Effector CD4-positive, alpha-beta T cell (primary cell): ENCODE measurements at regions not wholly inside any gene's neighbourhood (a gene's known extent, or its start where the extent isn't known, plus 50 kb on each side); places are given as distances from the start of the nearest gene placed in this dataset.
"Not testable (repeated sequence)": the region's sequence is repeated elsewhere in the genome, so short reads cannot be mapped to it uniquely, and the experiment has no call there.

Experiments
- DNase-seq: peaks from one replicate; pipeline ENCODE4 v3.0.0-alpha.2; 2020

GRCh38 chr3:70736009-70736408 lies 423.6 kb upstream of the MDFIC2 start:
- DNase-seq, result no peak

DNA sequence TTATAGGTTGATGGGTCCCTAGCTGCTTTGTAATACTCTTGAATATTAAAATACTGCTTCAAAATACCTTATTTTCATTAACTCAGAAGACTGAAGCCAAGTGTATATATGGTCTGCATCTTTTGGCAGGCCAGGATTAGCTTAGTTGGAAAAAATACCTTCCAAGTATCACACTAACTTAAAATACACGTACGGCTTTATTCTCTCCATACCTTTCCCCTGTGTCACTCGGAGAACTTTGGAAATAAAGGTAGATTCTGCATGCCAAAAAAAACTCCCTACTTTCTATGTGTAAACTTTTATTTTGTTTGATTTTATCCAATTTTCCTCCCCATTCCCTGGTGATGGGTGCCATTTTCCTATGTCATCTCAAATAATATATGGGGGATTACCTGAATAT lies 422.3 kb upstream of the MDFIC2 start:
- no peak for DNase-seq

DNA sequence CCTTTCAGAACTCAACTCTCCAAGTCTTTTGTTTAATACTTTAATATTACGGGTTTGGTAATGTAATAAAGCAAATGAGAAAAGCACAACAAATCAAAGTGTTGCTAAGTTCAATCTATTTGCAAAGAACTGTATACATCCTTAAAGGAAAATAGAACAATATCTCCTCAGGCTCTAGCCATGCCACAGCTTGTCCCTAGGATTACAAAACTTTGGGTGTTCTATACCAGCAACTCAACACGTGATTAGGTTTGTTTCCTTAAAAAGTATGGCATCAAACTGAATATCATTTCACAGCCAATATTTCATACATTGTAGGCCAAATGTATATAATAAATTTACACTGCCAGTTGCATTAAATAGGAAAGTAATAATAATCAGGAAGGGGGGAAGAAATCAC lies 418.6 kb upstream of the MDFIC2 start:
- no peak for DNase-seq

GRCh38 chr3:70729845-70730244 lies 417.4 kb upstream of the MDFIC2 start:
- DNase-seq, result no peak

DNA sequence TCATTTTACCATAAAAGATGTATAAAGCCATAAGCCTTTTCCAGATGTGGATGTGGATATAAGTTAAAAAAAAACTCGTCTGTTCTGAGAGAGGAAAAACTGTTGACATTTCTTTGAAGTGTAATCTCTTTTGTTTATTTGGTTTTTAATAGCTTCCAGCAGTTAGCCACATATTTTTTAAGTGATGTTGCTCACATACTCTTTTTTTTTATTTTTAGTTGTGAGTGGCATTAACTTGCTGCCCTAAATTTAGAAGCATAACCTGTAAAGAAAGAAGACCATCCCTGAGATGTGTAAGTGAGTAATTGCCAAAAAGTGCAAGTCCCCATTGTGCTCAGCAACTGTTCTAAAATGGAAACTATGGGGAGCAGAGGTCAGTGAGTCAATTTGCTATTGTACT lies 415.9 kb upstream of the MDFIC2 start:
- no peak for DNase-seq

DNA sequence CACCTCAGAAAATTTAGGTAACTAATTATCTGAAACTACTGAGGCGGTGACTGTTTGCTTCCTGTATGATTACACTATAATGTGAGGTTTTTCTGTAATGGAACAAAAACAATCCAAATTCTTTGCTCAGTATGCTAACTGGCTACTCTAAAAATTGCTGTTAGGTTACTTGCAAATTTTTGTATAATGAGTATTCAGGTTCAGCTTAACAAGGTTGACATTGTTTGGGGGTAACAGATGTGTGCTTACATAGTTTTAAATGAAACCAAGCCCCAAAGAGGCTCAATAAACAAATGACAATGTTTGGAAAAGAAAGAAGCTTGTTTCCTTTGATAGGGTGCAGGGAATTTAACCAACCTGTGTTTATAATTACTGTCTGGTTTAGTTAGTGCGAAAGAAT lies 414.5 kb upstream of the MDFIC2 start:
- DNase-seq, result no peak

GRCh38 chr3:70726096-70726938 lies 413.9 kb upstream of the MDFIC2 start:
- no peak for DNase-seq

DNA sequence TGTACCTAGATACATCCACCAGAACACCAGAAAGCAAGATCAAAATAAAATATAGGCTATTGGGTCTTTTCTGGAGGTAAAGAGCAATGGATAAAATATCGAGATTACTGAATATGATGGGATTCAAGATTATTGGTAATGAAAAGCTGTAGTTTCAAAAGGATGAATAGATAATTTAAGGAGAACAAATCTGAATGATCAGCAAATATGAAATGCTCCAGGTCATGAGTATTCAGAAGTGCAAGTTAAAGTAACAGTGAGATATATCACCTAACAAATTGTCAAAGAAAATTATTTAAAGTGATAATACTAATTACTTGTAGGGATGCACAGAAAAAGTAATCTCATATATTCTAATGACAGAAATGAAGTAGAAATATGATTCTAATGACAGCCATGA lies 409.6 kb upstream of the MDFIC2 start:
- no peak for DNase-seq

- DNase-seq, result no peak
Measured at GRCh38 chr3:70716832-70717231, 404.4 kb upstream of the MDFIC2 start.

- DNase-seq, result no peak
Measured at GRCh38 chr3:70712449-70713082, 400.1 kb upstream of the MDFIC2 start.

- no peak for DNase-seq
Measured at GRCh38 chr3:70703305-70704102, 391.1 kb upstream of the MDFIC2 start.

GRCh38 chr3:70702132-70702531 lies 389.7 kb upstream of the MDFIC2 start:
- DNase-seq, result no peak

GRCh38 chr3:70684701-70685100 lies 372.3 kb upstream of the MDFIC2 start:
- no peak for DNase-seq

DNA sequence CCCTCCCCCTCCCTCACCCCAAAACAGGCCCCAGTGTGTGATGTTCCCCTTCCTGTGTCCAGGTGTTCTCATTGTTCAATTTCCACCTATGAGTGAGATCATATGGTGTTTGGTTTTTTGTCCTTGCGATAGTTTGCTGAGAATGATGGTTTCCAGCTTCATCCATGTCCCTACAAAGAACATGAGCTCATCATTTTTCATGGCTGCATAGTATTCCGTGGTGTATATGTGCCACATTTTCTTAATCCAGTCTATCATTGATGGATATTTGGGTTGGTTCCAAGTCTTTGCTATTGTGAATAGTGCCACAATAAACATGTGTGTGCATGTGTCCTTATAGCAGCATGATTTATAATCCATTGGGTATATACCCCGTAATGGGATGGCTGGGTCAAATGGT lies 363.4 kb upstream of the MDFIC2 start:
- DNase-seq, result not testable (repeated sequence)

- DNase-seq, result no peak
Measured at GRCh38 chr3:70658513-70659310, 346.3 kb upstream of the MDFIC2 start.

- no peak for DNase-seq
Measured at GRCh38 chr3:70657454-70657853, 345.0 kb upstream of the MDFIC2 start.

GRCh38 chr3:70647823-70648222 lies 335.4 kb upstream of the MDFIC2 start:
- no peak for DNase-seq

GRCh38 chr3:70647094-70647493 lies 334.7 kb upstream of the MDFIC2 start:
- no peak for DNase-seq

DNA sequence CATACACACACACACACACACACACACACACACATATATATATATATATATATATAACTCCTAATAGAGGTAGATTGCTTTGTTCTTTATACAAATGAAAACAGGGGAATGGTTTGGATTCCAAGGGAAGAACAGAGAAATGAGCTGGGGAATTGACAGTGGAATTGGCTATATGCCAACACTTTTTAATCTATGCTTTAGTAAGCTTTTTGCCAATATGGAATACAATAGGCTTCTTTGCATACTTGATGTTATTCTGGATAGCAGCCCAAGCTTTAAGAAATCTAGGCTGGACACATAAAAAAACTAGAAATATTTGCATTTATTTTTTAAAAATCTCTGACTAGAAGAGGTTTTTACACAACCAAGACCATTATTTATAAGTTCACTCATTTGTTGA lies 334.2 kb upstream of the MDFIC2 start:
- DNase-seq, result no peak

GRCh38 chr3:70640481-70640880 lies 328.0 kb upstream of the MDFIC2 start:
- no peak for DNase-seq

GRCh38 chr3:70635301-70635700 lies 322.9 kb upstream of the MDFIC2 start:
- DNase-seq, result no peak

DNA sequence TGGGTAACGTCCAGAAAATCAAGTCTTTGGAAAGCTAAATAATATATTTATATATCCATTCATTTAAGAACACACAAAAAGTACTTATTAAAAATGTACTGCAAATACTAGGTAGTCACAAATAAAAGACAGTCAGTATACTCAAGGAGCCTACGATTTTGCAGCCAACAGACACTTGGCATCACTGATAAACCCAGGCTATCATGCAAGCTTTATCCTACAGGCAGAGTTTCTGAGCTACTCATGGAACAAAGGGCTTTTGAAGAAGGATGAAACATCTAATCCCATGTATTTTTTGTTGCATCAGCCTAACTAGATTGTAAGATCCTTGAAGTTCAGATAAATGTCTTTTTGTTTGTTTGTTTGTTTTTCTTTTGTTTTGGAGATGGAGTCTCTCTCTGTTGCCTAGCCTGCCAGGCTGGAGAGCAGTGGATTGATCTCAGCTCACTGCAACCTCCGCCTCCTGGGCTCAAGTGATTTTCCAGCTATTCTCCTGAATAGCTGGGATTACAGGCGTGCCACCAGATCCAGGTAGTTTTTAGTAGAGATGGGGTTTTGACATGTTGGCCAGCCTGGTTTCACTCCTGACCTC lies 319.4 kb upstream of the MDFIC2 start:
- no peak for DNase-seq
